DND-41 (cell line): ENCODE measurements at regions not wholly inside any gene's neighbourhood (a gene's known extent, or its start where the extent isn't known, plus 50 kb on each side); places are given as distances from the start of the nearest gene placed in this dataset.

Experiments
- ATAC-seq: fragments of 200-7000 bp; cut with Tn5 transposase; 3 replicates; pipeline ENCODE4 v1.9.1; 2021; ENCODE audit warnings: low read depth; ENCODE audit not compliant: insufficient read depth
- DNase-seq: peaks from one replicate; pipeline ENCODE4 v3.0.0-alpha.2; 2020
- H2AFZ ChIP-seq: 2 replicates; pipeline ENCODE4 v1.6.0; 2012; ENCODE audit warnings: low read depth, low read length
- H3K27ac ChIP-seq: 2 replicates; pipeline ENCODE4 v1.5.1; 2012; ENCODE audit warnings: low read length, inconsistent platforms
- H3K27me3 ChIP-seq: fragments of 200-600 bp; sonication (generic); 2 replicates; pipeline ENCODE4 v1.6.0; 2012; ENCODE audit warnings: low read length, mild to moderate bottlenecking, inconsistent platforms; ENCODE audit not compliant: insufficient read depth, poor library complexity
- H3K36me3 ChIP-seq: 2 replicates; pipeline ENCODE4 v1.5.1; 2012; ENCODE audit warnings: low read length, inconsistent platforms; ENCODE audit not compliant: insufficient read depth
- H3K4me1 ChIP-seq: 2 replicates; pipeline ENCODE4 v1.5.1; 2012; ENCODE audit warnings: mild to moderate bottlenecking, low read length; ENCODE audit not compliant: insufficient read depth
- H3K4me2 ChIP-seq: 2 replicates; pipeline ENCODE4 v1.6.0; 2012; ENCODE audit warnings: mild to moderate bottlenecking, moderate library complexity, low read length, inconsistent platforms; ENCODE audit not compliant: insufficient read depth
- H3K4me3 ChIP-seq, 2 experiments: fragments of 200-600 bp in 1 of 2; shearing (Covaris generic) in 1 of 2; 2 replicates each; pipeline ENCODE4 v1.5.1; 2012 to 2016; ENCODE audit warnings: inconsistent platforms in 2 of 2, low read length in 2 of 2, mild to moderate bottlenecking in 2 of 2, low read depth in 1 of 2, moderate library complexity in 1 of 2
- H3K79me2 ChIP-seq: 2 replicates; pipeline ENCODE4 v1.6.0; 2012; ENCODE audit warnings: low read length, inconsistent platforms; ENCODE audit not compliant: insufficient read depth
- H3K9ac ChIP-seq: 2 replicates; pipeline ENCODE4 v1.6.0; 2012; ENCODE audit warnings: low read depth, mild to moderate bottlenecking, inconsistent platforms, low read length, moderate library complexity
- H3K9me3 ChIP-seq: 2 replicates; pipeline ENCODE4 v1.5.1; 2012; ENCODE audit warnings: low read length, moderate library complexity, mild to moderate bottlenecking, inconsistent platforms; ENCODE audit not compliant: insufficient read depth, severe bottlenecking
- H4K20me1 ChIP-seq: 2 replicates; pipeline ENCODE4 v1.6.0; 2012; ENCODE audit warnings: low read length; ENCODE audit not compliant: insufficient read depth
- CTCF ChIP-seq: IDR thresholded peaks from 2 replicates; pipeline ENCODE4 v1.5.1; 2012; ENCODE audit warnings: borderline replicate concordance, low read length, moderate library complexity, mild to moderate bottlenecking; ENCODE audit not compliant: poor library complexity, severe bottlenecking; ENCODE audit errors: extremely low read depth
- EZH2 ChIP-seq: IDR thresholded peaks from 3 replicates; pipeline ENCODE4 v1.6.1; 2012; ENCODE audit warnings: borderline replicate concordance, low read depth, mild to moderate bottlenecking, moderate library complexity, low read length, inconsistent platforms; ENCODE audit not compliant: severe bottlenecking

GRCh38 chr7:138204982-138205298 is 128.7 kb downstream of the AKR1D1 start:
- Histone ChIP-seq H3K79me2 (no peaks in the 10 kb centered on the region), H4K20me1 (no peaks in the 10 kb centered on the region), H3K4me1 (no peaks in the 10 kb centered on the region), H3K9ac (no peak overlapping the region), H3K27ac (no peak overlapping the region), H3K4me3 (no peak overlapping the region), H2AFZ (no peak overlapping the region), H3K36me3 (no peaks in the 10 kb centered on the region), H3K4me2 (no peak overlapping the region), H3K9me3 (peaks cover 1% of the 10 kb centered on the region), H3K27me3 (no peaks in the 10 kb centered on the region)
- TF ChIP-seq EZH2 (no peak), CTCF (no peak)
- ATAC-seq = no peak
- no peak for DNase-seq

- Histone ChIP-seq H3K4me3 (no peak overlapping the region), H4K20me1 (no peaks in the 10 kb centered on the region), H3K9me3 (peaks cover 2% of the 10 kb centered on the region), H3K79me2 (no peaks in the 10 kb centered on the region), H3K9ac (no peak overlapping the region), H2AFZ (no peak overlapping the region), H3K4me2 (no peak overlapping the region), H3K27me3 (no peaks in the 10 kb centered on the region), H3K36me3 (no peaks in the 10 kb centered on the region), H3K27ac (no peak overlapping the region), H3K4me1 (no peaks in the 10 kb centered on the region)
- ATAC-seq (no peak), DNase-seq (no peak)
- TF ChIP-seq CTCF = no peak
- no peak for TF ChIP-seq EZH2
Observed at GRCh38 chr7:138205614-138206150, 129.4 kb downstream of the AKR1D1 start.

- H3K4me1 ChIP-seq = no peaks in the 10 kb centered on the region
- H3K9me3 ChIP-seq = peaks cover 2% of the 10 kb centered on the region
- H3K4me3 ChIP-seq = no peak overlapping the region
- H2AFZ ChIP-seq = no peak overlapping the region
- no peaks in the 10 kb centered on the region for H3K36me3 ChIP-seq
- no peaks in the 10 kb centered on the region for H3K27me3 ChIP-seq
- TF ChIP-seq CTCF (no peak), EZH2 (no peak)
- no peak overlapping the region for H3K4me2 ChIP-seq
- ATAC-seq (no peak), DNase-seq (no peak)
- no peaks in the 10 kb centered on the region for H4K20me1 ChIP-seq
- H3K27ac ChIP-seq = no peak overlapping the region
- H3K9ac ChIP-seq = no peak overlapping the region
- H3K79me2 ChIP-seq = no peaks in the 10 kb centered on the region
Observed at GRCh38 chr7:138207555-138207971, 131.3 kb downstream of the AKR1D1 start.

GRCh38 chr7:138208142-138208570 is 131.9 kb downstream of the AKR1D1 start:
- H3K79me2 ChIP-seq = no peaks in the 10 kb centered on the region
- ATAC-seq (no peak), DNase-seq (no peak)
- no peak overlapping the region for H2AFZ ChIP-seq
- no peak overlapping the region for H3K4me3 ChIP-seq
- H3K4me2 ChIP-seq = no peak overlapping the region
- H3K9me3 ChIP-seq = peaks cover 2% of the 10 kb centered on the region
- H4K20me1 ChIP-seq = no peaks in the 10 kb centered on the region
- no peaks in the 10 kb centered on the region for H3K4me1 ChIP-seq
- TF ChIP-seq EZH2 = no peak
- no peak for TF ChIP-seq CTCF
- no peak overlapping the region for H3K9ac ChIP-seq
- H3K27me3 ChIP-seq = no peaks in the 10 kb centered on the region
- no peak overlapping the region for H3K27ac ChIP-seq
- H3K36me3 ChIP-seq = no peaks in the 10 kb centered on the region
